ENCODE measurements at regions not wholly inside any gene's neighbourhood (a gene's known extent, or its start where the extent isn't known, plus 50 kb on each side); places are given as distances from the start of the nearest gene placed in this dataset.

- TF ChIP-seq CTCF (IDR thresholded peaks at IDR 0.05) (no peak), POLR2AphosphoS5 (IDR thresholded peaks at IDR 0.05) (no peak), POLR2A (IDR thresholded peaks at IDR 0.05) (no peak)
These were observed 406.1 kb upstream of the TMPO start for GRCh38 chr12:98109266-98109665.

All from breast epithelium (tissue), 3 donors.